HCT116 (cell line): ENCODE measurements at regions not wholly inside any gene's neighbourhood (a gene's known extent, or its start where the extent isn't known, plus 50 kb on each side); places are given as distances from the start of the nearest gene placed in this dataset.

Experiments
- ATAC-seq: fragments of 200-7000 bp; cut with Tn5 transposase; 2 replicates; pipeline ENCODE4 v1.9.1; 2020; ENCODE audit warnings: mild to moderate bottlenecking, moderate library complexity
- BruUV-seq: library from RNA; stranded (reverse); fragments of 400-500 nt; replicated peaks from 2 replicates; lab custom pipeline; 2021; lab: Mats Ljungman, UMichigan
- CTCF ChIA-PET: fragments of 300-600 bp; sonication (Branson Sonifier 250); formaldehyde crosslinking; loops from one replicate; lab custom pipeline; 2021; ENCODE audit warnings: antibody characterized with exemption; lab: Charles Lee
- POLR2A ChIA-PET: fragments of 300-600, 350-600 bp; sonication (Branson Sonifier 250); formaldehyde crosslinking; loops from one replicate; lab custom pipeline; 2021; ENCODE audit warnings: antibody characterized with exemption; lab: Charles Lee
- RAD21 ChIA-PET, 2 experiments: fragments of 300-600 bp; sonication (Branson Sonifier 250); formaldehyde crosslinking; loops; one replicate each; lab custom pipeline; 2023; ENCODE audit warnings: low total read pairs in 2 of 2; ENCODE audit not compliant: uncharacterized antibody in 2 of 2, unreplicated experiment in 2 of 2, low non-redundant PET in 1 of 2; lab: Charles Lee
- DNase-seq: peaks from one replicate; pipeline ENCODE4 v3.0.0-alpha.2; 2010; ENCODE audit warnings: low read depth, low spot score
- H2AFZ ChIP-seq: fragments of 200-600 bp; shearing (Covaris generic), sonication (generic); 2 replicates; pipeline ENCODE4 v1.6.1; 2017; ENCODE audit warnings: low read depth, mixed run types, mixed read lengths, antibody characterized with exemption, low read length; ENCODE audit not compliant: poor library complexity, severe bottlenecking
- H3K27ac ChIP-seq: 2 replicates; pipeline ENCODE4 v1.5.1; 2012; ENCODE audit warnings: low read depth, low read length
- H3K27me3 ChIP-seq: fragments of 200-600 bp; sonication (generic); 2 replicates; pipeline ENCODE4 v1.6.1; 2016; ENCODE audit warnings: mixed run types, low read length, mixed read lengths; ENCODE audit not compliant: insufficient read depth
- H3K36me3 ChIP-seq, 2 experiments: fragments of 200-500 bp in 1 of 2; fragments of 200-600 bp in 1 of 2; sonication (Bioruptor generic) in 1 of 2; sonication (generic) in 1 of 2; 2 replicates each; pipeline versions ENCODE4 v1.5.1 to v1.6.1; 2014 to 2016; ENCODE audit warnings: low read length in 2 of 2, inconsistent platforms in 1 of 2, mixed read lengths in 1 of 2, mixed run types in 1 of 2; ENCODE audit not compliant: insufficient read depth in 2 of 2, control insufficient read depth in 1 of 2
- H3K4me1 ChIP-seq, 2 experiments: fragments of 200-600 bp in 1 of 2; sonication (generic) in 1 of 2; 2 replicates each; pipeline versions ENCODE4 v1.5.1 to v1.6.1; 2012 to 2017; ENCODE audit warnings: low read length in 2 of 2, inconsistent platforms in 1 of 2, mild to moderate bottlenecking in 1 of 2, mixed read lengths in 1 of 2, mixed run types in 1 of 2, moderate library complexity in 1 of 2; ENCODE audit not compliant: insufficient read depth in 2 of 2, control insufficient read depth in 1 of 2
- H3K4me2 ChIP-seq: fragments of 200-600 bp; sonication (generic); 2 replicates; pipeline ENCODE4 v1.6.1; 2017; ENCODE audit warnings: mixed run types, low read length, mixed read lengths
- H3K4me3 ChIP-seq, 2 experiments: fragments of 200-600 bp in 1 of 2; sonication (generic) in 1 of 2; replicated peaks in 1 of 2; 2 replicates each; pipeline ENCODE4 v1.5.1; 2011 to 2016; ENCODE audit warnings: low read length in 2 of 2, control low read depth in 1 of 2, low read depth in 1 of 2, mild to moderate bottlenecking in 1 of 2, mixed read lengths in 1 of 2, mixed run types in 1 of 2
- H3K79me2 ChIP-seq: fragments of 200-600 bp; sonication (generic); 2 replicates; pipeline ENCODE4 v1.6.1; 2017; ENCODE audit warnings: mild to moderate bottlenecking, mixed run types, low read length, moderate library complexity, mixed read lengths; ENCODE audit not compliant: insufficient read depth
- H3K9ac ChIP-seq: fragments of 200-600 bp; sonication (generic); 2 replicates; pipeline ENCODE4 v1.6.1; 2016; ENCODE audit warnings: low read length, mixed read lengths
- H3K9me2 ChIP-seq: fragments of 200-600 bp; sonication (generic), shearing (Covaris generic); 2 replicates; pipeline ENCODE4 v1.6.1; 2017; ENCODE audit warnings: mixed run types, mild to moderate bottlenecking, moderate library complexity; ENCODE audit not compliant: insufficient read depth
- H3K9me3 ChIP-seq, 2 experiments: fragments of 200-500 bp in 1 of 2; fragments of 200-600 bp in 1 of 2; sonication (Bioruptor generic) in 1 of 2; sonication (generic) in 1 of 2; 2 replicates each; pipeline ENCODE4 v1.6.1; 2014 to 2017; ENCODE audit warnings: low read length in 2 of 2, mixed read lengths in 2 of 2, inconsistent platforms in 1 of 2, low read depth in 1 of 2, mild to moderate bottlenecking in 1 of 2, mixed run types in 1 of 2, moderate library complexity in 1 of 2; ENCODE audit not compliant: control insufficient read depth in 1 of 2, insufficient read depth in 1 of 2
- H4K20me1 ChIP-seq: fragments of 200-600 bp; sonication (generic), shearing (Covaris generic); 2 replicates; pipeline ENCODE4 v1.6.1; 2017; ENCODE audit warnings: mixed run types, mild to moderate bottlenecking, moderate library complexity; ENCODE audit not compliant: insufficient read depth
- CBX3 ChIP-seq: IDR thresholded peaks from 2 replicates; pipeline ENCODE4 v1.6.1; 2012; ENCODE audit warnings: low read depth
- CEBPB ChIP-seq: IDR thresholded peaks from 2 replicates; pipeline ENCODE4 v1.6.1; 2012; ENCODE audit warnings: low read depth
- EGR1 ChIP-seq: IDR thresholded peaks from 2 replicates; pipeline ENCODE4 v1.6.1; 2012; ENCODE audit warnings: low read depth
- EZH2 ChIP-seq: fragments of 200-600 bp; sonication (generic); IDR thresholded peaks from 2 replicates; pipeline ENCODE4 v1.6.1; 2017; ENCODE audit warnings: antibody characterized with exemption, mixed run types
- EZH2phosphoT487 ChIP-seq: fragments of 200-600 bp; IDR thresholded peaks from 2 replicates; pipeline ENCODE4 v1.6.1; 2018; ENCODE audit warnings: antibody characterized with exemption, borderline replicate concordance
- FOSL1 ChIP-seq: IDR thresholded peaks from 2 replicates; pipeline ENCODE4 v1.6.1; 2012; ENCODE audit warnings: low read depth
- JUND ChIP-seq: IDR thresholded peaks from 2 replicates; pipeline ENCODE4 v1.6.1; 2012
- MAX ChIP-seq: IDR thresholded peaks from 2 replicates; pipeline ENCODE4 v1.6.1; 2012
- POLR2A ChIP-seq: IDR thresholded peaks from 2 replicates; pipeline ENCODE4 v1.7.0; 2011; ENCODE audit warnings: borderline replicate concordance; ENCODE audit not compliant: insufficient read depth, insufficient read length; ENCODE audit errors: extremely low read depth
- POLR2AphosphoS5 ChIP-seq: IDR thresholded peaks from 2 replicates; pipeline ENCODE4 v1.6.1; 2011; ENCODE audit warnings: mild to moderate bottlenecking, low read depth, low read length, moderate library complexity
- RAD21 ChIP-seq: IDR thresholded peaks from 2 replicates; pipeline ENCODE4 v1.6.1; 2012; ENCODE audit warnings: low read depth, mild to moderate bottlenecking
- SIN3A ChIP-seq: IDR thresholded peaks from 2 replicates; pipeline ENCODE4 v1.6.1; 2012; ENCODE audit warnings: low read depth
- SP1 ChIP-seq: IDR thresholded peaks from 2 replicates; pipeline ENCODE4 v1.6.1; 2012; ENCODE audit warnings: low read depth
- SRF ChIP-seq: IDR thresholded peaks from 2 replicates; pipeline ENCODE4 v1.6.1; 2012; ENCODE audit warnings: low read depth
- TCF7L2 ChIP-seq: IDR thresholded peaks from 2 replicates; pipeline ENCODE4 v1.7.0; 2011; ENCODE audit warnings: borderline replicate concordance, inconsistent platforms; ENCODE audit not compliant: insufficient read depth, insufficient read length; ENCODE audit errors: extremely low read depth
- YY1 ChIP-seq: IDR thresholded peaks from 2 replicates; pipeline ENCODE4 v1.6.1; 2011; ENCODE audit warnings: low read length, low read depth, moderate library complexity, mild to moderate bottlenecking; ENCODE audit not compliant: insufficient replicate concordance; ENCODE audit errors: extremely low read depth
- ZFX ChIP-seq: fragments of 450-650 bp; IDR thresholded peaks from 2 replicates; pipeline ENCODE4 v1.6.1; 2017
- ZNF274 ChIP-seq: fragments of 200-500 bp; sonication (Bioruptor generic); IDR thresholded peaks from 2 replicates; pipeline ENCODE4 v1.6.1; 2014; ENCODE audit warnings: mild to moderate bottlenecking, low read depth, low read length, inconsistent platforms
- intact Hi-C: fragments of 100-400 bp; cut with micrococcal nuclease; formaldehyde crosslinking; loops from 2 replicates; pipeline ENCODE4 v1.10.0; 2022
- TF ChIP-seq, protein P1 (sequence below): IDR thresholded peaks from 2 replicates; pipeline ENCODE4 v1.6.1; 2012
- TF ChIP-seq, protein P2 (sequence below): IDR thresholded peaks from 2 replicates; pipeline ENCODE4 v1.6.1; 2012; ENCODE audit warnings: low read depth

- no peak for DNase-seq
- intact Hi-C loops, result no loop called here
- Histone ChIP-seq H4K20me1 (no peaks in the 10 kb centered on the region), H3K27ac (no peak overlapping the region), H3K79me2 (no peaks in the 10 kb centered on the region), H3K4me3 (no peak overlapping the region), H3K9me2 (no peaks in the 10 kb centered on the region), H3K9ac (no peak overlapping the region), H3K4me2 (no peak overlapping the region), H3K4me1 (no peaks in the 10 kb centered on the region), H3K36me3 (no peaks in the 10 kb centered on the region), H2AFZ (no peak overlapping the region)
- ChIA-PET POLR2A (no interaction called here), CTCF (no interaction called here), RAD21 (no interaction called here)
- no TSS peak for BruUV-seq
- ATAC-seq, result no peak
- no peak for TF ChIP-seq SIN3A
- TF ChIP-seq MAX, result no peak
- TF ChIP-seq SP1, result no peak
- no peak for TF ChIP-seq POLR2AphosphoS5
- no peak for TF ChIP-seq EZH2
- TF ChIP-seq, protein P1, sequence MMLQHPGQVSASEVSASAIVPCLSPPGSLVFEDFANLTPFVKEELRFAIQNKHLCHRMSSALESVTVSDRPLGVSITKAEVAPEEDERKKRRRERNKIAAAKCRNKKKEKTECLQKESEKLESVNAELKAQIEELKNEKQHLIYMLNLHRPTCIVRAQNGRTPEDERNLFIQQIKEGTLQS, result no peak
- TF ChIP-seq CEBPB, result no peak
- no peak for TF ChIP-seq CBX3
- no peak for TF ChIP-seq EZH2phosphoT487
- TF ChIP-seq RAD21, result no peak
- TF ChIP-seq JUND, result no peak
- TF ChIP-seq SRF, result no peak
- TF ChIP-seq EGR1, result no peak
- no peak for TF ChIP-seq YY1
- TF ChIP-seq, protein P2, sequence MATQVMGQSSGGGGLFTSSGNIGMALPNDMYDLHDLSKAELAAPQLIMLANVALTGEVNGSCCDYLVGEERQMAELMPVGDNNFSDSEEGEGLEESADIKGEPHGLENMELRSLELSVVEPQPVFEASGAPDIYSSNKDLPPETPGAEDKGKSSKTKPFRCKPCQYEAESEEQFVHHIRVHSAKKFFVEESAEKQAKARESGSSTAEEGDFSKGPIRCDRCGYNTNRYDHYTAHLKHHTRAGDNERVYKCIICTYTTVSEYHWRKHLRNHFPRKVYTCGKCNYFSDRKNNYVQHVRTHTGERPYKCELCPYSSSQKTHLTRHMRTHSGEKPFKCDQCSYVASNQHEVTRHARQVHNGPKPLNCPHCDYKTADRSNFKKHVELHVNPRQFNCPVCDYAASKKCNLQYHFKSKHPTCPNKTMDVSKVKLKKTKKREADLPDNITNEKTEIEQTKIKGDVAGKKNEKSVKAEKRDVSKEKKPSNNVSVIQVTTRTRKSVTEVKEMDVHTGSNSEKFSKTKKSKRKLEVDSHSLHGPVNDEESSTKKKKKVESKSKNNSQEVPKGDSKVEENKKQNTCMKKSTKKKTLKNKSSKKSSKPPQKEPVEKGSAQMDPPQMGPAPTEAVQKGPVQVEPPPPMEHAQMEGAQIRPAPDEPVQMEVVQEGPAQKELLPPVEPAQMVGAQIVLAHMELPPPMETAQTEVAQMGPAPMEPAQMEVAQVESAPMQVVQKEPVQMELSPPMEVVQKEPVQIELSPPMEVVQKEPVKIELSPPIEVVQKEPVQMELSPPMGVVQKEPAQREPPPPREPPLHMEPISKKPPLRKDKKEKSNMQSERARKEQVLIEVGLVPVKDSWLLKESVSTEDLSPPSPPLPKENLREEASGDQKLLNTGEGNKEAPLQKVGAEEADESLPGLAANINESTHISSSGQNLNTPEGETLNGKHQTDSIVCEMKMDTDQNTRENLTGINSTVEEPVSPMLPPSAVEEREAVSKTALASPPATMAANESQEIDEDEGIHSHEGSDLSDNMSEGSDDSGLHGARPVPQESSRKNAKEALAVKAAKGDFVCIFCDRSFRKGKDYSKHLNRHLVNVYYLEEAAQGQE, result no peak
- TF ChIP-seq POLR2A, result no peak
- TF ChIP-seq FOSL1, result no peak
- no peak for TF ChIP-seq ZNF274
- no peak for TF ChIP-seq TCF7L2
- TF ChIP-seq ZFX, result no peak
- TF ChIP-seq, all 23 proteins: peak for 0
- Histone ChIP-seq H3K9me3 (peaks cover 6 to 17% of the 10 kb centered on the region in 2 experiments; a peak in 2 of 4 replicates), H3K27me3 (no peaks in the 10 kb centered on the region)
Measured at GRCh38 chr4:45385306-45385705, 659.0 kb upstream of the GNPDA2 start.
